Activated naive CD4-positive, alpha-beta T cell treated with anti-CD3 and anti-CD28 coated beads, Interleukin-2, amount 50 U/mL, for 72 hours (primary cell): ENCODE measurements at regions not wholly inside any gene's neighbourhood (a gene's known extent, or its start where the extent isn't known, plus 50 kb on each side); places are given as distances from the start of the nearest gene placed in this dataset.
A peak's percentile ranks its signal among the peaks of the same experiment; 100 is the strongest.

Experiments
- ATAC-seq, 2 donors: fragments of 150-1000 bp; cut with Tn5 transposase; 2 replicates each; pipeline ENCODE4 v1.10.0; 2021; ENCODE audit warnings: mild to moderate bottlenecking in 2 of 2, moderate library complexity in 2 of 2
- DNase-seq, 2 donors: peaks; one replicate each; pipeline ENCODE4 v3.0.0; 2021 to 2022; ENCODE audit warnings: low spot score in 2 of 2
- H3K27ac Mint-ChIP-seq, 2 donors: one replicate each; pipeline ENCODE4 v1.8.0; 2022; ENCODE audit warnings: mild to moderate bottlenecking in 2 of 2, mixed read lengths in 2 of 2
- H3K36me3 Mint-ChIP-seq, 2 donors: one replicate each; pipeline ENCODE4 v1.8.0; 2022; ENCODE audit warnings: mixed read lengths in 2 of 2
- H3K9me3 Mint-ChIP-seq, 2 donors: one replicate each; pipeline ENCODE4 v1.8.0; 2022; ENCODE audit warnings: mixed read lengths in 2 of 2

DNA sequence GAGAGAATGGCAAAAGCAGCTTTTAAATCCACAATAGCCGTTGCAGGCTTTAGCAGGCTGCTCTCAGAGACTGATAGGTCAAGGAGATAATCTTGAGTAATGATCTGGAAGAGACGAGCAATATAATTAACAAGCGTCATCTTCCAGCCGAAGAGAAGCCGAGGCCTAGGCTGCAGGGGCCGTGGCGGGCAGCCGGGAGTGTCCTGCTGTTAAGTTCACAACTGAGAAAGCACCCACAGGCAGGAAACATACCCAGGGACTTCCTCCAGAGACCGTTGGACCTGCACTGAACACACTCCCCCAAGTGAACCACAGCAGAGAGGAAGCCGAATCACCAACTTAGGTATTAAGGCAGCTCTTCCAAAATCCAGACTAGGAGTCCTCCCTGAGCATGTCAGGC is 182.3 kb downstream of the IRX2 start:
- Mint-ChIP-seq H3K9me3 (peaks cover 0 to 4% of the 10 kb centered on the region in 2 donors), H3K27ac (no peak overlapping the region), H3K36me3 (no peaks in the 10 kb centered on the region)
- DNase-seq (no peak), ATAC-seq (no peak)

GRCh38 chr5:2566284-2566683 is 185.2 kb downstream of the IRX2 start:
- ATAC-seq = peak in 1 of 2 donors; percentile 65
- no peak overlapping the region for H3K27ac Mint-ChIP-seq
- DNase-seq = no peak
- peaks cover 0 to 6% of the 10 kb centered on the region in 2 donors for H3K36me3 Mint-ChIP-seq
- peaks cover 6 to 9% of the 10 kb centered on the region in 2 donors for H3K9me3 Mint-ChIP-seq

DNA sequence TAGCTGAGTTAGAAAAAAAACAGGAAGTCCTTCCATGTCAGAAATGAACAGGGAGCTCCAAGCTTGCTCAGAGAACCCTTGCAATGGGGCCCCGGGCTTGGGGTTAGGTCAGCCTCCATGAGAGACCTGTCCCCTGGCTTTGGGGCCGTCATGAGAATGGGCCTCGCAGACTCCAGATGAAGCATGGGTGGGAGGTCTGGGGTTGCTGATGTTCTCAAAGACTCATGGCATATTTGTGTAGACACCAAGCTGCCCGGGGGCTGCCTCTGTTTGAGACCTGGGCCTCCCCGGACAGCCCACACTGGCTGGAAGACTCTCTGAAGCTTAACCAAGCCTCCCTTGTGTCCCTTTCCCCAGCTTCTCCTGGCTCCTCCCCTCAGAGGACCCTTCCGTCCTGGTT is 186.3 kb downstream of the IRX2 start:
- no peak overlapping the region for H3K27ac Mint-ChIP-seq
- no peak for DNase-seq
- H3K36me3 Mint-ChIP-seq = peaks cover 0 to 6% of the 10 kb centered on the region in 2 donors
- peaks cover 6 to 9% of the 10 kb centered on the region in 2 donors for H3K9me3 Mint-ChIP-seq
- no peak for ATAC-seq

DNA sequence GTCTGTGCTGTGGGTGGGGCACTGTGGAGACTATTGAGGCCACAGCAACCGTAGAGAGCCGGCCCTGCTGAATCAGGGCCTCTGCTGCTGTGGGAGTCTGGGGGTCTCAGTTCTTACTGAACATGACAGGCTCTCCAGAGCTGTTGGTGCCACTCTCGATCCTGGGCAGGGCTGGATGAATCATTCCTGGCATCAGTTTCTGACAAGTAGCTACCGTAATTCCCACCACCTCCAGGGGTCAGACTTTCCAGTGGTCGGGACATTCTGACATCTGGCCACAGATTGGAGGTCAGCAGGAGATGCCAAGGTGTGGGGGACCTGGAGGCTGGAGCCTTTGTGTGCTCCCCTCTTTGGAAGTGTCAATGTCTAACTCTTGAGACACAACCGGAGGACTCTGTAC is 188.4 kb downstream of the IRX2 start:
- H3K36me3 Mint-ChIP-seq = peaks cover 0 to 6% of the 10 kb centered on the region in 2 donors
- ATAC-seq = no peak
- H3K27ac Mint-ChIP-seq = no peak overlapping the region
- no peak for DNase-seq
- H3K9me3 Mint-ChIP-seq = peaks cover 6 to 9% of the 10 kb centered on the region in 2 donors

- Mint-ChIP-seq H3K36me3 (peaks cover 0 to 6% of the 10 kb centered on the region in 2 donors), H3K9me3 (peaks cover 5 to 6% of the 10 kb centered on the region in 2 donors), H3K27ac (no peak overlapping the region)
- ATAC-seq (no peak), DNase-seq (no peak)
Measured at GRCh38 chr5:2562036-2562435, 189.4 kb downstream of the IRX2 start.

GRCh38 chr5:2560435-2560834 is 191.0 kb downstream of the IRX2 start:
- Mint-ChIP-seq H3K27ac (no peak overlapping the region), H3K36me3 (peaks cover 0 to 6% of the 10 kb centered on the region in 2 donors), H3K9me3 (peaks cover 12% of the 10 kb centered on the region in 2 donors)
- DNase-seq (no peak), ATAC-seq (no peak)

GRCh38 chr5:2557435-2557834 is 194.0 kb downstream of the IRX2 start:
- DNase-seq (no peak), ATAC-seq (no peak)
- Mint-ChIP-seq H3K27ac (no peak overlapping the region), H3K36me3 (peaks cover 15% of the 10 kb centered on the region in 2 donors), H3K9me3 (peaks cover 23 to 31% of the 10 kb centered on the region in 2 donors)

DNA sequence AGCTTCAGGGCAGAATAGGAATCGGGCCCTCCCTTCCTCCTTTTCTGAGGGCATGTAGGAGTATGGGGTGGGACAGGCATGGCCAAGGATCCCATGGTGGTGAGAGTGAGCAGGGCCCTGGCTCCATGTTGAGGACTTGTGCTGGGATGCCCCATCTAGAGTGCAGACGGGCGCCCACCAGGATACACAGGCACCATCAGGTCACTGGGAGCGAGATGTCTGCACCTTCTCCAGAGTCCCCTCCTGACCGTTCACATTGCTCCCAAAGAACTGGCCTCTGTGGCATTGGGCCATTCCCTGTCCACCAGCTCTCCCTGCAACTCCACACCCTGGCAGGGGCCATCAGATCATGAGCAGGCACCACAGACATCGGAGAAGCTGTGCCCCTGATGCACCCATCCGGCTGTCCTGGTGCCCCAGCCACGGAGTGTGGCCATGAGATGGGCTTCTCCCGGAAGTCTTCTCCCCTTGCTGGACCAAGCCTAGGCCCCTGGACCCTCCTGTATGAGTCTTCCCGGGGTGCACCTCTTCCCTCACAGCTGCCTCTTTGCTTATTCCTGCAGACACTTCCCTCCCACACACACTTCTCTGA is 195.0 kb downstream of the IRX2 start:
- no peak for ATAC-seq
- DNase-seq = no peak
- Mint-ChIP-seq H3K36me3 (peaks cover 15% of the 10 kb centered on the region in 2 donors), H3K27ac (no peak overlapping the region), H3K9me3 (peaks cover 23 to 31% of the 10 kb centered on the region in 2 donors)

GRCh38 chr5:2553611-2554010 is 197.9 kb downstream of the IRX2 start:
- no peak for ATAC-seq
- Mint-ChIP-seq H3K27ac (no peak overlapping the region), H3K36me3 (peaks cover 15% of the 10 kb centered on the region in 2 donors), H3K9me3 (peaks cover 23 to 33% of the 10 kb centered on the region in 2 donors)
- DNase-seq = no peak

DNA sequence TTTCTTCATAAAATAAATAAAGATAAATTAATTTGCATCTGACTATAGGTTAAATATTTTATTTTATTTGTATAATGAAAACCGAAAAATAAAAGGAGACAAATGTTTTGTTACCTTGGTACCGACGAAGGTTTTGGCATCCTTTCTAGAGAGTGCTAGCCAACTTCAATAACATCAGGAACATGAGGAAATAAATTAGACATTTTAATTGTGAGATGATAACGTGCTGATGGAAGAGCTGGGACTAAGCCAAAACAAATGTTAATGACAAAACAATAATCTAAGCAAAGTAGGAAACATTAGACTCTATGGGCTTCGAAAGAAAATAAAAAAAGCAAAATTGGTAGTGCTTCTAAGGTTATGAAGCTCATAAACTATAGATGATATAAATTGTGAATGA is 201.0 kb downstream of the IRX2 start:
- ATAC-seq = no peak
- peak overlapping the region in 1 of 2 donors; percentile 23 for H3K27ac Mint-ChIP-seq
- peaks cover 15% of the 10 kb centered on the region in 2 donors for H3K36me3 Mint-ChIP-seq
- H3K9me3 Mint-ChIP-seq = peaks cover 22 to 32% of the 10 kb centered on the region in 2 donors
- DNase-seq = no peak

- Mint-ChIP-seq H3K9me3 (peaks cover 19 to 28% of the 10 kb centered on the region in 2 donors), H3K27ac (no peak overlapping the region), H3K36me3 (peaks cover 12% of the 10 kb centered on the region in 2 donors)
- DNase-seq (no peak), ATAC-seq (no peak)
Measured at GRCh38 chr5:2549900-2550299, 201.6 kb downstream of the IRX2 start.

- ATAC-seq (no peak), DNase-seq (no peak)
- Mint-ChIP-seq H3K36me3 (peaks cover 6% of the 10 kb centered on the region in 2 donors), H3K27ac (no peak overlapping the region), H3K9me3 (peaks cover 13 to 22% of the 10 kb centered on the region in 2 donors)
Measured at GRCh38 chr5:2549354-2549753, 202.1 kb downstream of the IRX2 start.

GRCh38 chr5:2546938-2547337 is 204.5 kb downstream of the IRX2 start:
- no peak for ATAC-seq
- no peak for DNase-seq
- no peak overlapping the region for H3K27ac Mint-ChIP-seq
- no peaks in the 10 kb centered on the region for H3K36me3 Mint-ChIP-seq
- H3K9me3 Mint-ChIP-seq = peaks cover 7 to 15% of the 10 kb centered on the region in 2 donors

DNA sequence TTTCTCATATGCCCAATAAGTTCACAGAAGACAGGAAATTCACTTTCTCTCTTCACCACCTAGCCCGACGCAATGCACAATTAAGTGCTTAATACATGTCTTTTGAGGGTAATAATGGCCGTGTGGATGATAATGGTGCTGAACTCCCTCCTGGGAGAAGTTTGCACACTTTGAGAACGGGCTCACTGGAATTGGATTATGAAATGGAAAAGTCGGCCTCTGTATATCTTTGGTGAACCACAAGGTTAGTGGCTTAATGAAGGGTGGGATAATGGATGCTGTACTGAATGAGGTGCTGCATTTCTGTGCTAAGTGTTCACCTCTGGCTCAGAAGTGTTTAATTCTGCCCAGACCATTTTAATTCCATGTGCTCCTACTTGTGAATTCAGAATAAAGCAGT is 207.5 kb downstream of the IRX2 start:
- no peak overlapping the region for H3K27ac Mint-ChIP-seq
- peaks cover 0 to 11% of the 10 kb centered on the region in 2 donors for H3K36me3 Mint-ChIP-seq
- ATAC-seq (no peak), DNase-seq (no peak)
- peaks cover 25 to 38% of the 10 kb centered on the region in 2 donors for H3K9me3 Mint-ChIP-seq

- no peak for DNase-seq
- Mint-ChIP-seq H3K36me3 (peaks cover 0 to 12% of the 10 kb centered on the region in 2 donors), H3K9me3 (peaks cover 18 to 38% of the 10 kb centered on the region in 2 donors), H3K27ac (no peak overlapping the region)
- no peak for ATAC-seq
Measured at GRCh38 chr5:2542821-2543220, 208.7 kb downstream of the IRX2 start.

- H3K9me3 Mint-ChIP-seq = peaks cover 26 to 38% of the 10 kb centered on the region in 2 donors
- DNase-seq (no peak), ATAC-seq (no peak)
- peaks cover 0 to 18% of the 10 kb centered on the region in 2 donors for H3K36me3 Mint-ChIP-seq
- no peak overlapping the region for H3K27ac Mint-ChIP-seq
Measured at GRCh38 chr5:2542026-2542425, 209.5 kb downstream of the IRX2 start.

- no peak for ATAC-seq
- peaks cover 0 to 18% of the 10 kb centered on the region in 2 donors for H3K36me3 Mint-ChIP-seq
- H3K9me3 Mint-ChIP-seq = peaks cover 28 to 29% of the 10 kb centered on the region in 2 donors
- no peak overlapping the region for H3K27ac Mint-ChIP-seq
- no peak for DNase-seq
Measured at GRCh38 chr5:2538169-2538568, 213.3 kb downstream of the IRX2 start.

GRCh38 chr5:2537378-2538145 is 213.9 kb downstream of the IRX2 start:
- no peak for ATAC-seq
- Mint-ChIP-seq H3K27ac (no peak overlapping the region), H3K9me3 (peaks cover 29 to 30% of the 10 kb centered on the region in 2 donors), H3K36me3 (peaks cover 0 to 18% of the 10 kb centered on the region in 2 donors)
- no peak for DNase-seq
